OCI-LY1 (cell line): ENCODE measurements at regions not wholly inside any gene's neighbourhood (a gene's known extent, or its start where the extent isn't known, plus 50 kb on each side); places are given as distances from the start of the nearest gene placed in this dataset.

Experiments
- EZH2 ChIP-seq: fragments of 200-600 bp; sonication (generic), shearing (Covaris generic); IDR thresholded peaks from 2 replicates; pipeline ENCODE4 v1.8.0; 2017; ENCODE audit warnings: borderline replicate concordance, mixed run types, mild to moderate bottlenecking, antibody characterized with exemption, low read length, moderate library complexity, mixed read lengths
- TF ChIP-seq, protein P1 (sequence below): fragments of 200-600 bp; sonication (generic), shearing (Covaris generic); IDR thresholded peaks from 2 replicates; pipeline ENCODE4 v1.5.1; 2017; ENCODE audit warnings: mild to moderate bottlenecking, antibody characterized with exemption, low read length, moderate library complexity, mixed read lengths

GRCh38 chr19:31105761-31106160 is 243.5 kb downstream of the TSHZ3 start:
- TF ChIP-seq, protein P1, sequence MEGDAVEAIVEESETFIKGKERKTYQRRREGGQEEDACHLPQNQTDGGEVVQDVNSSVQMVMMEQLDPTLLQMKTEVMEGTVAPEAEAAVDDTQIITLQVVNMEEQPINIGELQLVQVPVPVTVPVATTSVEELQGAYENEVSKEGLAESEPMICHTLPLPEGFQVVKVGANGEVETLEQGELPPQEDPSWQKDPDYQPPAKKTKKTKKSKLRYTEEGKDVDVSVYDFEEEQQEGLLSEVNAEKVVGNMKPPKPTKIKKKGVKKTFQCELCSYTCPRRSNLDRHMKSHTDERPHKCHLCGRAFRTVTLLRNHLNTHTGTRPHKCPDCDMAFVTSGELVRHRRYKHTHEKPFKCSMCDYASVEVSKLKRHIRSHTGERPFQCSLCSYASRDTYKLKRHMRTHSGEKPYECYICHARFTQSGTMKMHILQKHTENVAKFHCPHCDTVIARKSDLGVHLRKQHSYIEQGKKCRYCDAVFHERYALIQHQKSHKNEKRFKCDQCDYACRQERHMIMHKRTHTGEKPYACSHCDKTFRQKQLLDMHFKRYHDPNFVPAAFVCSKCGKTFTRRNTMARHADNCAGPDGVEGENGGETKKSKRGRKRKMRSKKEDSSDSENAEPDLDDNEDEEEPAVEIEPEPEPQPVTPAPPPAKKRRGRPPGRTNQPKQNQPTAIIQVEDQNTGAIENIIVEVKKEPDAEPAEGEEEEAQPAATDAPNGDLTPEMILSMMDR, result no peak
- TF ChIP-seq EZH2, result no peak
